PC-3 (cell line): ENCODE measurements at regions not wholly inside any gene's neighbourhood (a gene's known extent, or its start where the extent isn't known, plus 50 kb on each side); places are given as distances from the start of the nearest gene placed in this dataset.

Experiments
- EZH2 ChIP-seq: fragments of 300-600 bp; sonication (generic); IDR thresholded peaks from one replicate; pipeline ENCODE4 v1.6.1; 2017; ENCODE audit warnings: antibody characterized with exemption, mild to moderate bottlenecking, low read length; ENCODE audit not compliant: unreplicated experiment
- EZH2phosphoT487 ChIP-seq: fragments of 300-600 bp; sonication (generic); IDR thresholded peaks from 2 replicates; pipeline ENCODE4 v1.6.1; 2018; ENCODE audit warnings: mild to moderate bottlenecking, antibody characterized with exemption, low read length, borderline replicate concordance
- TF ChIP-seq, protein P1 (sequence below): fragments of 300-600 bp; sonication (generic); conservative IDR thresholded peaks from 2 replicates; pipeline ENCODE4 v1.5.1; 2017; ENCODE audit warnings: antibody characterized with exemption, low read depth, mild to moderate bottlenecking, low read length

- TF ChIP-seq, protein P1, sequence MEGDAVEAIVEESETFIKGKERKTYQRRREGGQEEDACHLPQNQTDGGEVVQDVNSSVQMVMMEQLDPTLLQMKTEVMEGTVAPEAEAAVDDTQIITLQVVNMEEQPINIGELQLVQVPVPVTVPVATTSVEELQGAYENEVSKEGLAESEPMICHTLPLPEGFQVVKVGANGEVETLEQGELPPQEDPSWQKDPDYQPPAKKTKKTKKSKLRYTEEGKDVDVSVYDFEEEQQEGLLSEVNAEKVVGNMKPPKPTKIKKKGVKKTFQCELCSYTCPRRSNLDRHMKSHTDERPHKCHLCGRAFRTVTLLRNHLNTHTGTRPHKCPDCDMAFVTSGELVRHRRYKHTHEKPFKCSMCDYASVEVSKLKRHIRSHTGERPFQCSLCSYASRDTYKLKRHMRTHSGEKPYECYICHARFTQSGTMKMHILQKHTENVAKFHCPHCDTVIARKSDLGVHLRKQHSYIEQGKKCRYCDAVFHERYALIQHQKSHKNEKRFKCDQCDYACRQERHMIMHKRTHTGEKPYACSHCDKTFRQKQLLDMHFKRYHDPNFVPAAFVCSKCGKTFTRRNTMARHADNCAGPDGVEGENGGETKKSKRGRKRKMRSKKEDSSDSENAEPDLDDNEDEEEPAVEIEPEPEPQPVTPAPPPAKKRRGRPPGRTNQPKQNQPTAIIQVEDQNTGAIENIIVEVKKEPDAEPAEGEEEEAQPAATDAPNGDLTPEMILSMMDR: no peak
- no peak for TF ChIP-seq EZH2
- TF ChIP-seq EZH2phosphoT487: no peak
These were observed 216.3 kb upstream of the FLRT2 start for GRCh38 chr14:85313560-85314207.
